HG03060 (cell line): ENCODE measurements at regions not wholly inside any gene's neighbourhood (a gene's known extent, or its start where the extent isn't known, plus 50 kb on each side); places are given as distances from the start of the nearest gene placed in this dataset.

Source experiments
- ATAC-seq: cut with Tn5 transposase; IDR thresholded peaks from one replicate; pipeline ENCODE4 v1.9.1; 2021; ENCODE audit warnings: low read depth, moderate number of reproducible peaks; ENCODE audit not compliant: unreplicated experiment

DNA sequence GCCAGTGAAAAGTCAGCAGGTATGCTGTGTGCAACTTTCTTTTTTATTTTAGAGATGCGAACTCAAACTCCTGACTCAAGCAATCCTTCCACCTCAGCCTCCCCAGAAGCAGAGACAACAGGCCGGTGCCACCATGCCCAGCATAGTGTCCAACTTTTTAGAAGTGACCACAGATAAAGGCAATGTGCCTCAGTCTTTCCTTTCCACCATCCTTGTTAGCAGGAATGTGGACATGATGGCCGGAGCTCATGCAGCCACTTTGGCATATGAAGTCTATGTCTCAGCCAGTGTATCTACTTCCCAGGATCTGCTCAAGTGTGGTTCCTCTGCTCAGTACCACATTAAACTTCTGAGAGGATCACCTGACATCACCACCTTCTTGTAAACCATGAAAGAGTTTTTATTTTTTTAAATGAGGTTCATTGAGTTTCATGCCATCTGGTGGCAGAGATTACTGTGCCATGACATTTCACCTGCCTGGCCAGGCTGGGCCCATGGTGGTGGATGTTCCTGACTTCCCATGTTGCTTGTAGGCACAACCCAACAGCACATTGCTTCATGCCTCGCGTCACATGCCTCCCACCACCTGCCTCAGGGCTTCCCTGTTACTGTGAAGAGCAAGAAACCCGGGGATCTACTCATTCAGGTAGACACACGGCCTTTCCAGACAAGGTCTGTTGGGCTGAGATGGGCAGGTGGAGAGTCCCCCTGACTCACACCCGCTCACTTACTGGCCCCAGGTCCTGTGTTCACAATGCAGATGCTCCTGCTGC is 216.5 kb downstream of the LY86 start:
- no peak for ATAC-seq

DNA sequence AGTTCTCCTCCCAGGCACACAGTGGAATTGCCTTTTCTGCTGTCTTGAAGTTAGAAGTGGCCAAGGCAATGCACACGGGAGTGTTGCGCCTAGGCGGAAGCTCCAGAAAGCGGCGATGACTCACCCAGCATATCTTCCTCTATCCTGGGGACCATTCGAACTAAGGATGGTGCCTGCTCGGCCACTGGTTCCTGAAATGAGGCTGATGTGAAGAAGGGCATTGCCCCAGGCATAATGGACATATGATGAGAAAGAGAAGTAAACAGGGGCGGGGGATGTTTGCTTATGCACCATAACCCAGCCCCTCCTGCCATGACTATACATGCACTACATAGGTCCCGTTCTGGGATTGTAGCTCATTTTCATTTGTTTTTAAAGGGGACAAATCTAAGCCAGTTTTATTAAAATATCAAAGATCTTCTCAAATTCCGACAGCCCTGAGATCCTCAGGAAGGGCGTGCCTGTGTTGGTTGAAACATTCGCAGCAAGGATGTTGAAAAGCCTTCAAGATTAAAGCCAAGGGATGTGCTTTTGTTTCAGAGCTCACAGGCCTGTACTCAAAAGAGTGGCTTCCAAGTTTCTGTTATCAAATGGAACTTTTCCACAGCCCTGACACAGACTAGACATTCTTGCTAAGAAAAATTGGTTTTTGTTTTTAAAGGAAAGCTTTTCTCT is 218.5 kb downstream of the LY86 start:
- no peak for ATAC-seq

GRCh38 chr6:6808343-6808742 is 219.8 kb downstream of the LY86 start:
- ATAC-seq: no peak

- no peak for ATAC-seq
Measured at GRCh38 chr6:6808915-6809314, 220.4 kb downstream of the LY86 start.

- no peak for ATAC-seq
Measured at GRCh38 chr6:6810727-6811126, 222.2 kb downstream of the LY86 start.

DNA sequence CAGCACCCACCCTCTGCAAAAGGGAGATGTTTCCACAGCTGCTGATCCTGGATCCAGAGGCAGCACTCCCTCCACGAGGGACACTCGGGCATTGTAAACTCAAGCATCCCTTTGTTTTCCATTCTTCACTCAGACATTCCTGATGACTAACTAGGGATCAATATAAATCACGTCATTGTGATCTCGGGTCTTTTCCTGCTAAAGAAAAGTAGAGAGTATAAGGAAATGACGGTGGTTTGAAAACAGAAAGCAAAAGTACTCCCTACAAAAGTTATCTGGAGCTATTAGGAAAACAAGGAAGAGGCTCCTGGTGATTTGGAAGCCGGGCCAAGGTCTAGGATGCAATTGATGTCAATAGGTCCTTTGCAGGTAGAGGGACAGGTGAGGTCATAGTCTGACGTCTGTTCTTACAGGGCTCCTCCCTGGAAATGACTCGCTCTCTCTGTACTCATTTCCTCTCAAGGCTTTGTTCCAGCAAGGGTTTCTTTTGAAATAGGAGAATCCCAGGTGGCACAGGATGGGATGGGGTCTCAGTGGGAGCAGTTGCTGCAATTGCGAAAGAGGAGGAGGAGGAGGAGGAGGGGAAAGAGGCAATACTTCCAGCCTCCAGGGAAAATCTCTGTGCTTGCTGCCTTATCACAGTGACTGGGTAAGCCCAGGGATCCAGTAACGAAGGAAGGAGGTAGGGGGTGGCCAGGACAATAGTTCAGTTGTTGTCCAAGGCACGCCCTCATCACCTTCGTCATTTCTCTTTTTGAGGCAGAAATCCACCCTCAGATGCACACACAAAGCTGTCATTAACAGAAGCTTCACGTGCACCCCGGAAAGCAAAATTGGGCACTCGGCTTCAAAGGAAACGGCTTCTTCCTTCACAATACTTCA is 222.8 kb downstream of the LY86 start:
- ATAC-seq: no peak

GRCh38 chr6:6812427-6812826 is 223.9 kb downstream of the LY86 start:
- ATAC-seq: no peak

DNA sequence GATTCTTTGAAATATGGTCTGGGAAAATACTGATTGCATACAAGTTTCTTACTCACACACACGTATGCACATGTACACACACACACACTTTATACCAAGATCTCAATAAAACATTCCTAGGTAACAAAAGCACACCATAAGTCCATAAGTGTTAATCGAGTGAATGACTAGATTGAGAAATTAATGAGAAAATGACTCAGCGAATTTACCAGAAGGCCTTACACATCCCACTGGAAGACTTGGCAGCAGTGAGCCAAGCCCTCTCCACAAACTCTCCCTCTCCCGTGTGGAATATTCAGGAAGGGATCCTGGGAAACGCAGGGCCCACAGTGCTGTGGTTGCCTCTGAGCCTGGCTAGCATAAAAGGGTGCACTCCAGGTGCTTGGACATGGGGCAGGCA is 227.2 kb downstream of the LY86 start:
- ATAC-seq: no peak

DNA sequence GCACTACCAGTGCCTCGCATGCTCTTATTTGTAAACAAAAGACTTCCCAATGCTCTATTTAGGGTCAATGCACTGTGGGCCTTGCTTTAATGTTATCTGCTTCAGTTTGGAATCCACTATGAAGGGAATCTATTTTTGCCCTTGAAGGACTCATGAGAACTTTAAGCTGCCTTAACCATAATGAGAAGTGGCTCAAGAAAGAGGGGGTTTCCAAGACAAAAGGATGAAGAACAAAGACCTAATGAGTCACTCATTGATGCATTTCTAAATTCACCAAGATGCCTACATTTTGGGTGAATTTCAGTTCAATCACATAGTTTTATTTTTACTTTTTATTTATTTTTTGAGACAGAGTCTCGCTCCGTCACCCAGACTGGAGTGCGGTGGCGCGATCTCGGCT is 228.2 kb downstream of the LY86 start:
- ATAC-seq: no peak

- ATAC-seq: no peak
Measured at GRCh38 chr6:6818078-6818639, 229.6 kb downstream of the LY86 start.

DNA sequence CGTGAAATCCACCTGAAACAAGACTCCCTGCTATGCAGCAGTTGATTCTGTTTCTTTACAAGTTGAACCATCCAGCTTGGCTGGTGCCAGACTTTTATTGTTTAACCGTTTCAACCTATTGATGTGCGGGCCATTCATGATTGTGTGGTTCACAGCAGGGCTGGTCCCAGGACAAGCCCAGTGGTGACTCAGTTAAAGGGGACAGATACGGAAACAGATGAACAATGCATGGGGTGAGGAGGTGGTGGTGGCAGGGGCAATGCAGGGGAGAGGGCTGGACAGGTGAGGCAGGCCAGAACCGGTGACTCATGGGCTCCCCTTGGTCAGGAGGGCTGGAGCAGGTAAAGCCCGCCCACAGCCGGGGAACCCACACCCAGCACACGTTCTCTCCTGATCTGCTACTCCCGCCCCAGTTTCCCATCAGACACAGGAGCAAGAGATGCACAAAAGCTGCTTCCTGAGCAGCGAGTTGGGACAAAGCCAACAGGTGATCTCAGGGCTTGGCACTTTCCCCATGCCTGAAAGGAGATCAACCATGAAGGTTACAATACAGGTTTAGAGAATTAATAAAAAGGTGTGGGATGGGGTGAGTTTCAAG is 232.2 kb downstream of the LY86 start:
- ATAC-seq: no peak

DNA sequence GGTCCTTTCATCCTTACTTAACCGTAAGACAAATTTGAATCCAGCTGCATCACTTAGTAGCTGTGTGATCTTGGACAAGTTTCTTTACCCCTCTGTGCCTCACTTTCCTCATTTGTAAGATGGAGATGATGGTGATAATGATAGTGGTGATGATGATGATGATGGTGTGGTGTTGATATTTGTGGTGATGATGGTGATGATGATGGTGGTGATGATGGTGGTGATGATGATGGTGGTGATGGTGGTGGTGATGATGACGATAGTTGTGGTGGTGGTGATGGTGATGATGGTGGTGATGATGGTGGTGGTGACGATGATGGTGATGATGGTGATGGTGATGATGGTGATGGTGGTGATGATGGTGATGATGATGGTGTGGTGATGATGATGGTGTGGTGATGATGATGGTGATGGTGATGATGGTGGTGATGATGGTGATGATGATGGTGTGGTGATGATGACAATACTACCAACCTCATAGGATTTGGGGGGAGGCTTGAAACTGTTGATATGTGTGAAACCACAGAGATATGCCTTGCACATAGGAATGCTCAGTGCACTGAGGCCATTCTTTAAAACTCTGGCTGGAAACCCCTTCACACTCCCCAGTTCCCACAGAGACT is 233.2 kb downstream of the LY86 start:
- ATAC-seq: no peak

DNA sequence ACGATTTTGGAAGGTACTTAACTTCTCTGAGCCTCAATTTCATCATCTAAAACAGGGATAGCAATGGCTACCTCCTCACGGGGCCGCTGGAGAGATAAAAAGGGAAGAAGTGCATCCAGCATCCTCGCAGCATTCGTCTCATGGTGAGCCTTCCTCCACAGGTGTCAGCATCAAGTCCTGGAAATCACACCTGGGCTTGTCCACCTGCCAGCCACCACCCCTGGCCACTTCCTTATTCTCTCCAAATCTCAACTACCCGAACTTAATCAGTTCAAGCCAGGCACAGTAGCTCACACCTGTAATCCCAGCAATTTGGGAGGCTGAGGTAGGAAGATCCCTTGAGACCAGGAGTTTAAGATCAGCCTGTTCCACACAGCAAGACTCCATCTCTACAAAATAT is 234.5 kb downstream of the LY86 start:
- ATAC-seq: no peak

DNA sequence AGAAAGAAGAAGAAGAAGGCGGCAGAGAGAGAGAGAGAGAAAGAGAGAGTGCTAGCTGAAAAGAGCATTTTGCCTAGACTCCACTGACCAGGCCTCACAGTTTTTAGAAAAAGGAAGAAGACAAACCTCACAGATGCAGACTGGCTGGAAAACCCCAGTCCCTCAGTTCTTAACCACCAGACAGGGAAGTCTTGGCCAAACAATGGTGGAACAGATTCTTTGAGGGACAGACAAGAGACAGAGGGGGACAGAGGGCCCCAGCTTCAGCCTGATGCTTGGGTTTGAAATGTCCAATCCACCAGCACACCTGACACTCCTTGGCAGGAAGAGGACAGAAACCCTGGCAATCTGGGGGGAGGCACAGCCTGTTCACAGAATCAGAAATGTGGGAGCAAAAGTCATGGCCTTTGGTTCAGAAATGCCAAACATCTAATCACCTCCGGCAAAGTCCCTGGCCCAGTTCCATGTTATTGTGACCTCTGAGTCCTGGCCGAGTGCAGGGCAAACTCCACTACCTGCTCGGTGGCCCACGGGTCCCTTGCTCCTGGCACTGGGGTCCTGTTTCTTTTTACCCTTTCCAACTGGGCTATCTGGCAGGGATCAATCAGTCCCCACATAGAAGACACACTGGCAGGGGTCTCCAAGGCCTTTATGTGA is 235.2 kb downstream of the LY86 start:
- ATAC-seq: no peak

GRCh38 chr6:6824381-6824780 is 235.9 kb downstream of the LY86 start:
- no peak for ATAC-seq

DNA sequence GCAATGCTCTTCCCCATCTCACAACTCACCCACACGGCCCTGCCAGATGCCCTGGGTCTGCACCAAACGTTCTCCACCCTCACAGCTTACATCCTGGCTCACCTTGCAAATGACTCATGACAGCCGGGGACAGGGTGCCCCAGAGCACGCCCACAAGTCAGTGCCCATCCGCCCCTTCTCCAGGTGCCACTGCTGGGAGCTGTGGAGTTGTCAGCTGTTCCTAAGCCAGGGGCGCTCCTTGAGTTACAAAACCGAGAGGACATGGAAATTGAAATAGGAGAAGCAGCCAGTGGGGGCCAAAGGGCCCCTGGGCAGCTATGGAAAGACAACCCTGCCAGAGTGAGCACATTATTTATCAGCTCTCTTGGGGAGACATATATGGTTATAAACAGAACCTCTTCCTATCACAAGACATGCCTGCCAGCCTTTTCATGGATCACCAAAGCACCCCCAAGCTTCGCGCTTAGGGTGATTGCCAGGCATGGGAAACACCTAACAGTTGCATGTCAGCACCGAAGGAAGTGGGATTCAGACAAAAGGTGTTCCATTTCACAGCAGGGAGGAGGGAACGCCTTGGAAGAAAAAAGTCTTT is 236.8 kb downstream of the LY86 start:
- no peak for ATAC-seq

DNA sequence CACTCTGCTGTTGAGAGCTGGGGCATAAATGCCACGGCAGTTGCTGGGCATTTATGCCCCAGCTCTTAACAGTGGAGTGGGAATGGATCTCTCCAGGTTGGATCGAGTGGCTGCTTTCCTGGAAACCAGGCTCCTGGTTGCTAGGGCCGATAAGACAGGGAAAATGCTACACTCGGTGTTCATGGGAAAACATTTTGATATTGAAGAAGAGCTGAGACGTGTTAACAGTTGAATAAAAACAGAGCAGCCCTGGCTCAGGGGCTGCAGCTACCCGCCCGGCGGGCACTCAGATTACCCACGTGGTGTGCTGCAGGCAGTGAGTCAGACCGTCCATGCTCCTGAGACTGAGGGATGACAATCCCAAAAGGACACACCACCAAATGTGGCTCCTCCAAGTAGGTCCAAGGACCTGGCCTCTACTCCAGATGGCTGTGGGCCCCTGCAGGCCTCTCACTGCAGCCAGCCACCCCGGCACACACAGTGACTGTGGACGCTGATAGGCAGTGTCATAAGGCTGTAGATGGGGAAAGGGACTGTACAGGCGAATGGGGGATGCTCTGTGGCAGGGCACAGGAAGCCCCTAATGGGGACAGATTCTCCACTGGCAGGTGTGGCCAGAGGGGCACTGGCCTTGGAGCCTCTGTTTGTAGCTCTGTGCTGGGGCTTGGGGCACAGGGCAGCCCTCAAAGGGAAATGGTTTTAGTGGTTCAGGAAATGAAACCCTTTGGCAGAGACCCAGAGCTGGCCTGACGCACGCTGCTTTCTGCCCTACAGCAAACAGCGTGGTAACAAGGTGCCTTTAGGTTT is 237.8 kb downstream of the LY86 start:
- ATAC-seq: peak; percentile 74

- ATAC-seq: no peak
Measured at GRCh38 chr6:6826961-6827360, 238.4 kb downstream of the LY86 start.
